ENCODE measurements at regions not wholly inside any gene's neighbourhood (a gene's known extent, or its start where the extent isn't known, plus 50 kb on each side); places are given as distances from the start of the nearest gene placed in this dataset.

- Histone ChIP-seq H4K5ac (ENCODE audit: insufficient read length, low read depth, low read length) (no peak overlapping the region), H3K4me2 (ENCODE audit: insufficient read depth, insufficient read length, low read length) (no peak overlapping the region)
- no peak overlapping the region for H3K27ac Mint-ChIP-seq
These were observed 174.7 kb downstream of the HHIPL2 start for GRCh38 chr1:222373216-222373615.

More at GRCh38 chr1:222373216-222373615, 174.7 kb downstream of the HHIPL2 start:
- Histone ChIP-seq H3K4ac (ENCODE audit: low read depth, low read length) (no peak overlapping the region), H3K9me3 (ENCODE audit: control insufficient read depth, low read depth, low read length) (no peaks in the 10 kb centered on the region), H3K23ac (ENCODE audit: insufficient read length, low read depth, low read length) (no peak overlapping the region), H2BK5ac (ENCODE audit: insufficient read length, low read length) (no peak overlapping the region), H2AFZ (ENCODE audit: low read length) (no peak overlapping the region), H3K4me1 (ENCODE audit: insufficient read depth, low read length) (no peaks in the 10 kb centered on the region), H2AK5ac (ENCODE audit: insufficient read length, low read length) (no peak overlapping the region), H2BK12ac (ENCODE audit: insufficient read length, low read depth, low read length) (no peak overlapping the region), H4K20me1 (ENCODE audit: control insufficient read depth, insufficient read depth, insufficient read length) (no peaks in the 10 kb centered on the region), H4K91ac (ENCODE audit: insufficient read length, low read depth, low read length) (no peak overlapping the region), H3K27ac (ENCODE audit: insufficient read length, low read depth, low read length) (no peak overlapping the region), H3K18ac (ENCODE audit: insufficient read length, low read depth, low read length) (no peak overlapping the region), H3K23me2 (ENCODE audit: insufficient read length, low read depth, low read length, poor library complexity, severe bottlenecking) (no peaks in the 10 kb centered on the region), H3K14ac (ENCODE audit: insufficient read depth, low read length) (no peak overlapping the region), H2BK15ac (ENCODE audit: low read depth, low read length) (no peak overlapping the region), H3K27me3 (ENCODE audit: insufficient read depth, low read length) (no peaks in the 10 kb centered on the region), H3K9ac (ENCODE audit: extremely low read depth, insufficient read length, low read length) (no peak overlapping the region), H3K79me1 (ENCODE audit: insufficient read depth, low read depth, low read length, poor library complexity, severe bottlenecking) (no peaks in the 10 kb centered on the region), H3K79me2 (ENCODE audit: insufficient read depth, low read length) (no peaks in the 10 kb centered on the region), H2BK20ac (ENCODE audit: low read depth, low read length, poor library complexity, severe bottlenecking) (no peak overlapping the region), H3T11ph (ENCODE audit: low read length) (no peak overlapping the region), H4K8ac (replicated peaks; ENCODE audit: insufficient read length, low read depth, low read length) (no peak overlapping the region), H3K56ac (ENCODE audit: insufficient read length, low read depth, low read length) (no peak overlapping the region), H2BK120ac (ENCODE audit: low read depth, low read length, poor library complexity, severe bottlenecking) (no peak overlapping the region)
- no peaks in the 10 kb centered on the region for H3K9me3 Mint-ChIP-seq
- no peaks in the 10 kb centered on the region for H3K36me3 Mint-ChIP-seq (ENCODE audit: insufficient read depth in 1 of 3, low read depth in 3 of 3)
- no peaks in the 10 kb centered on the region; the same call in 1 of the 2 replicates for H3K27me3 Mint-ChIP-seq (ENCODE audit: low read depth)
- TF ChIP-seq CTCF (conservative IDR thresholded peaks at IDR 0.05), result no peak
- no peak overlapping the region for H3K4me3 Mint-ChIP-seq
- no peak for DNase-seq
- H3K4me1 Mint-ChIP-seq, result peaks cover 11% of the 10 kb centered on the region in 2 experiments; a peak in 3 of 4 replicates
